ENCODE measurements at regions not wholly inside any gene's neighbourhood (a gene's known extent, or its start where the extent isn't known, plus 50 kb on each side); places are given as distances from the start of the nearest gene placed in this dataset.
"Not testable (repeated sequence)": the region's sequence is repeated elsewhere in the genome, so short reads cannot be mapped to it uniquely, and the experiment has no call there.

- Histone ChIP-seq H3K4me1 (ENCODE audit: control insufficient read depth, insufficient read depth, low read length, unreplicated experiment) (no peaks in the 10 kb centered on the region), H3K79me2 (ENCODE audit: control insufficient read depth, insufficient read depth, low read length, unreplicated experiment) (no peaks in the 10 kb centered on the region), H2AFZ (ENCODE audit: low read length, unreplicated experiment) (no peak overlapping the region), H3K27me3 (ENCODE audit: insufficient read depth, low read length) (no peaks in the 10 kb centered on the region), H3K4me3 (ENCODE audit: low read depth, low read length) (no peak overlapping the region), H3K27ac (ENCODE audit: low read depth, low read length) (no peak overlapping the region), H3K36me3 (ENCODE audit: insufficient read depth, low read length) (no peaks in the 10 kb centered on the region)
Measured at GRCh38 chr10:109067031-109067430, 856.3 kb downstream of the XPNPEP1 start.

- Histone ChIP-seq H3K36me3 (ENCODE audit: insufficient read depth, low read length) (no peaks in the 10 kb centered on the region), H3K4me3 (ENCODE audit: low read depth, low read length) (no peak overlapping the region), H3K79me2 (ENCODE audit: control insufficient read depth, insufficient read depth, low read length, unreplicated experiment) (no peaks in the 10 kb centered on the region), H3K27me3 (ENCODE audit: insufficient read depth, low read length) (no peaks in the 10 kb centered on the region), H3K4me1 (ENCODE audit: control insufficient read depth, insufficient read depth, low read length, unreplicated experiment) (no peaks in the 10 kb centered on the region), H3K27ac (ENCODE audit: low read depth, low read length) (no peak overlapping the region), H2AFZ (ENCODE audit: low read length, unreplicated experiment) (no peak overlapping the region)
Measured at GRCh38 chr10:109065821-109066220, 857.5 kb downstream of the XPNPEP1 start.

GRCh38 chr10:109062371-109062770 lies 860.9 kb downstream of the XPNPEP1 start:
- Histone ChIP-seq H2AFZ (ENCODE audit: low read length, unreplicated experiment) (no peak overlapping the region), H3K27ac (ENCODE audit: low read depth, low read length) (no peak overlapping the region), H3K79me2 (ENCODE audit: control insufficient read depth, insufficient read depth, low read length, unreplicated experiment) (no peaks in the 10 kb centered on the region), H3K4me3 (ENCODE audit: low read depth, low read length) (no peak overlapping the region), H3K27me3 (ENCODE audit: insufficient read depth, low read length) (no peaks in the 10 kb centered on the region), H3K36me3 (ENCODE audit: insufficient read depth, low read length) (no peaks in the 10 kb centered on the region), H3K4me1 (ENCODE audit: control insufficient read depth, insufficient read depth, low read length, unreplicated experiment) (no peaks in the 10 kb centered on the region)

- H2AFZ ChIP-seq (ENCODE audit: low read length, unreplicated experiment), result no peak overlapping the region
Measured at GRCh38 chr10:109055243-109055642, 868.1 kb downstream of the XPNPEP1 start.

GRCh38 chr10:109047856-109048255 lies 875.5 kb downstream of the XPNPEP1 start:
- no peak overlapping the region for H3K4me3 ChIP-seq (ENCODE audit: low read depth, low read length)
- H3K4me1 ChIP-seq (ENCODE audit: control insufficient read depth, insufficient read depth, low read length, unreplicated experiment), result no peaks in the 10 kb centered on the region
- H2AFZ ChIP-seq (ENCODE audit: low read length, unreplicated experiment), result no peak overlapping the region
- no peaks in the 10 kb centered on the region for H3K79me2 ChIP-seq (ENCODE audit: control insufficient read depth, insufficient read depth, low read length, unreplicated experiment)
- H3K36me3 ChIP-seq (ENCODE audit: insufficient read depth, low read length), result no peaks in the 10 kb centered on the region
- no peak overlapping the region for H3K27ac ChIP-seq (ENCODE audit: low read depth, low read length)
- H3K27me3 ChIP-seq (ENCODE audit: insufficient read depth, low read length), result no peaks in the 10 kb centered on the region

More at GRCh38 chr10:109055243-109055642, 868.1 kb downstream of the XPNPEP1 start:
- Histone ChIP-seq H3K27ac (ENCODE audit: low read depth, low read length) (no peak overlapping the region), H3K4me1 (ENCODE audit: control insufficient read depth, insufficient read depth, low read length, unreplicated experiment) (no peaks in the 10 kb centered on the region), H3K79me2 (ENCODE audit: control insufficient read depth, insufficient read depth, low read length, unreplicated experiment) (no peaks in the 10 kb centered on the region), H3K4me3 (ENCODE audit: low read depth, low read length) (no peak overlapping the region), H3K27me3 (ENCODE audit: insufficient read depth, low read length) (no peaks in the 10 kb centered on the region), H3K36me3 (ENCODE audit: insufficient read depth, low read length) (no peaks in the 10 kb centered on the region)

- H3K79me2 ChIP-seq (ENCODE audit: control insufficient read depth, insufficient read depth, low read length, unreplicated experiment); H3K36me3 ChIP-seq (ENCODE audit: insufficient read depth, low read length); H2AFZ ChIP-seq (ENCODE audit: low read length, unreplicated experiment); H3K27me3 ChIP-seq (ENCODE audit: insufficient read depth, low read length); H3K4me3 ChIP-seq (ENCODE audit: low read depth, low read length); H3K4me1 ChIP-seq (ENCODE audit: control insufficient read depth, insufficient read depth, low read length, unreplicated experiment); H3K27ac ChIP-seq (ENCODE audit: low read depth, low read length): not testable (repeated sequence)
Measured at GRCh38 chr10:109046427-109046826, 876.9 kb downstream of the XPNPEP1 start.

GRCh38 chr10:109040622-109041021 lies 882.7 kb downstream of the XPNPEP1 start:
- no peak overlapping the region for H2AFZ ChIP-seq (ENCODE audit: low read length, unreplicated experiment)
- H3K36me3 ChIP-seq (ENCODE audit: insufficient read depth, low read length), result no peaks in the 10 kb centered on the region
- no peaks in the 10 kb centered on the region for H3K27me3 ChIP-seq (ENCODE audit: insufficient read depth, low read length)
- H3K79me2 ChIP-seq (ENCODE audit: control insufficient read depth, insufficient read depth, low read length, unreplicated experiment), result no peaks in the 10 kb centered on the region
- H3K27ac ChIP-seq (ENCODE audit: low read depth, low read length), result no peak overlapping the region
- no peak overlapping the region for H3K4me3 ChIP-seq (ENCODE audit: low read depth, low read length)
- no peaks in the 10 kb centered on the region for H3K4me1 ChIP-seq (ENCODE audit: control insufficient read depth, insufficient read depth, low read length, unreplicated experiment)

- H3K27ac ChIP-seq (ENCODE audit: low read depth, low read length), result no peak overlapping the region
- H3K4me3 ChIP-seq (ENCODE audit: low read depth, low read length), result no peak overlapping the region
- H3K27me3 ChIP-seq (ENCODE audit: insufficient read depth, low read length), result no peaks in the 10 kb centered on the region
- no peaks in the 10 kb centered on the region for H3K4me1 ChIP-seq (ENCODE audit: control insufficient read depth, insufficient read depth, low read length, unreplicated experiment)
- no peak overlapping the region for H2AFZ ChIP-seq (ENCODE audit: low read length, unreplicated experiment)
- no peaks in the 10 kb centered on the region for H3K79me2 ChIP-seq (ENCODE audit: control insufficient read depth, insufficient read depth, low read length, unreplicated experiment)
- H3K36me3 ChIP-seq (ENCODE audit: insufficient read depth, low read length), result no peaks in the 10 kb centered on the region
Measured at GRCh38 chr10:109037978-109038377, 885.3 kb downstream of the XPNPEP1 start.

- H3K36me3 ChIP-seq (ENCODE audit: insufficient read depth, low read length), result no peaks in the 10 kb centered on the region
- no peak overlapping the region for H3K27ac ChIP-seq (ENCODE audit: low read depth, low read length)
- no peaks in the 10 kb centered on the region for H3K27me3 ChIP-seq (ENCODE audit: insufficient read depth, low read length)
- H3K79me2 ChIP-seq (ENCODE audit: control insufficient read depth, insufficient read depth, low read length, unreplicated experiment), result no peaks in the 10 kb centered on the region
- H3K4me1 ChIP-seq (ENCODE audit: control insufficient read depth, insufficient read depth, low read length, unreplicated experiment), result no peaks in the 10 kb centered on the region
- H2AFZ ChIP-seq (ENCODE audit: low read length, unreplicated experiment), result no peak overlapping the region
- no peak overlapping the region for H3K4me3 ChIP-seq (ENCODE audit: low read depth, low read length)
Measured at GRCh38 chr10:109030581-109031210, 892.6 kb downstream of the XPNPEP1 start.

- Histone ChIP-seq H3K36me3 (ENCODE audit: insufficient read depth, low read length) (no peaks in the 10 kb centered on the region), H3K4me3 (ENCODE audit: low read depth, low read length) (no peak overlapping the region), H3K79me2 (ENCODE audit: control insufficient read depth, insufficient read depth, low read length, unreplicated experiment) (no peaks in the 10 kb centered on the region), H3K27ac (ENCODE audit: low read depth, low read length) (no peak overlapping the region), H3K4me1 (ENCODE audit: control insufficient read depth, insufficient read depth, low read length, unreplicated experiment) (no peaks in the 10 kb centered on the region), H2AFZ (ENCODE audit: low read length, unreplicated experiment) (no peak overlapping the region), H3K27me3 (ENCODE audit: insufficient read depth, low read length) (no peaks in the 10 kb centered on the region)
Measured at GRCh38 chr10:109029870-109030269, 893.4 kb downstream of the XPNPEP1 start.

- H3K4me3 ChIP-seq (ENCODE audit: low read depth, low read length), result no peak overlapping the region
- H3K79me2 ChIP-seq (ENCODE audit: control insufficient read depth, insufficient read depth, low read length, unreplicated experiment), result no peaks in the 10 kb centered on the region
- no peaks in the 10 kb centered on the region for H3K4me1 ChIP-seq (ENCODE audit: control insufficient read depth, insufficient read depth, low read length, unreplicated experiment)
- H3K36me3 ChIP-seq (ENCODE audit: insufficient read depth, low read length), result no peaks in the 10 kb centered on the region
- no peak overlapping the region for H3K27ac ChIP-seq (ENCODE audit: low read depth, low read length)
- no peaks in the 10 kb centered on the region for H3K27me3 ChIP-seq (ENCODE audit: insufficient read depth, low read length)
- no peak overlapping the region for H2AFZ ChIP-seq (ENCODE audit: low read length, unreplicated experiment)
Measured at GRCh38 chr10:109027534-109028185, 895.7 kb downstream of the XPNPEP1 start.
